MG63 (cell line): ENCODE measurements at regions not wholly inside any gene's neighbourhood (a gene's known extent, or its start where the extent isn't known, plus 50 kb on each side); places are given as distances from the start of the nearest gene placed in this dataset.

ENCODE experiments used
- DNase-seq: peaks from one replicate; pipeline ENCODE4 v3.0.0-alpha.2; 2020
- H3K27me3 ChIP-seq: fragments of 250-450 bp; sonication (Bioruptor Pico); 2 replicates; pipeline ENCODE4 v1.5.1; 2020; ENCODE audit warnings: mild to moderate bottlenecking, moderate library complexity
- H3K36me3 ChIP-seq: fragments of 250-450 bp; sonication (Bioruptor Pico); 2 replicates; pipeline ENCODE4 v1.5.1; 2020; ENCODE audit warnings: mild to moderate bottlenecking, moderate library complexity
- H3K4me3 ChIP-seq: fragments of 250-450 bp; sonication (Bioruptor Pico); 2 replicates; pipeline ENCODE4 v1.5.1; 2020; ENCODE audit warnings: mild to moderate bottlenecking, moderate library complexity
- H3K9me3 ChIP-seq: fragments of 250-450 bp; sonication (Bioruptor Pico); 2 replicates; pipeline ENCODE4 v1.5.1; 2020; ENCODE audit warnings: mild to moderate bottlenecking, moderate library complexity

- Histone ChIP-seq H3K36me3 (no peaks in the 10 kb centered on the region), H3K4me3 (no peak overlapping the region), H3K9me3 (no peaks in the 10 kb centered on the region), H3K27me3 (0 out of 2 replicates have a peak, but pooled peaks cover 2% of the 10 kb centered on the region)
- DNase-seq, result no peak
Observed at GRCh38 chr22:48863965-48864528, 963.6 kb downstream of the BRD1 start.

- no peak for DNase-seq
- no peaks in the 10 kb centered on the region for H3K9me3 ChIP-seq
Observed at GRCh38 chr22:48860557-48860956, 967.1 kb downstream of the BRD1 start.

GRCh38 chr22:48858856-48859255 lies 968.8 kb downstream of the BRD1 start:
- Histone ChIP-seq H3K9me3 (no peaks in the 10 kb centered on the region), H3K36me3 (no peaks in the 10 kb centered on the region), H3K27me3 (0 out of 2 replicates have a peak, but pooled peaks cover 2% of the 10 kb centered on the region), H3K4me3 (no peak overlapping the region)
- no peak for DNase-seq

More at GRCh38 chr22:48860557-48860956, 967.1 kb downstream of the BRD1 start:
- Histone ChIP-seq H3K4me3 (no peak overlapping the region), H3K36me3 (no peaks in the 10 kb centered on the region), H3K27me3 (0 out of 2 replicates have a peak, but pooled peaks cover 2% of the 10 kb centered on the region)

- Histone ChIP-seq H3K4me3 (no peak overlapping the region), H3K27me3 (0 out of 2 replicates have a peak, but pooled peaks cover 2% of the 10 kb centered on the region), H3K36me3 (no peaks in the 10 kb centered on the region), H3K9me3 (no peaks in the 10 kb centered on the region)
- DNase-seq, result no peak
Observed at GRCh38 chr22:48858121-48858520, 969.6 kb downstream of the BRD1 start.

GRCh38 chr22:48857202-48857805 lies 970.4 kb downstream of the BRD1 start:
- H3K9me3 ChIP-seq, result no peaks in the 10 kb centered on the region

GRCh38 chr22:48856308-48856615 lies 971.4 kb downstream of the BRD1 start:
- H3K27me3 ChIP-seq, result 0 out of 2 replicates have a peak, but pooled peaks cover 2% of the 10 kb centered on the region
- H3K4me3 ChIP-seq, result no peak overlapping the region
- no peak for DNase-seq
- no peaks in the 10 kb centered on the region for H3K9me3 ChIP-seq
- H3K36me3 ChIP-seq, result no peaks in the 10 kb centered on the region

More at GRCh38 chr22:48857202-48857805, 970.4 kb downstream of the BRD1 start:
- Histone ChIP-seq H3K36me3 (no peaks in the 10 kb centered on the region), H3K27me3 (0 out of 2 replicates have a peak, but pooled peaks cover 2% of the 10 kb centered on the region), H3K4me3 (no peak overlapping the region)
- no peak for DNase-seq

GRCh38 chr22:48855593-48856307 lies 971.9 kb downstream of the BRD1 start:
- H3K36me3 ChIP-seq, result no peaks in the 10 kb centered on the region
- no peak for DNase-seq
- no peaks in the 10 kb centered on the region for H3K9me3 ChIP-seq
- H3K4me3 ChIP-seq, result no peak overlapping the region
- no peaks in the 10 kb centered on the region for H3K27me3 ChIP-seq

- Histone ChIP-seq H3K36me3 (no peaks in the 10 kb centered on the region), H3K9me3 (no peaks in the 10 kb centered on the region)
Observed at GRCh38 chr22:48855013-48855412, 972.7 kb downstream of the BRD1 start.

GRCh38 chr22:48853627-48854240 lies 973.9 kb downstream of the BRD1 start:
- Histone ChIP-seq H3K27me3 (no peaks in the 10 kb centered on the region), H3K9me3 (no peaks in the 10 kb centered on the region), H3K36me3 (no peaks in the 10 kb centered on the region), H3K4me3 (no peak overlapping the region)
- no peak for DNase-seq

More at GRCh38 chr22:48855013-48855412, 972.7 kb downstream of the BRD1 start:
- H3K27me3 ChIP-seq, result no peaks in the 10 kb centered on the region
- DNase-seq, result no peak
- H3K4me3 ChIP-seq, result no peak overlapping the region

GRCh38 chr22:48851933-48852549 lies 975.6 kb downstream of the BRD1 start:
- DNase-seq, result no peak
- Histone ChIP-seq H3K36me3 (no peaks in the 10 kb centered on the region), H3K9me3 (no peaks in the 10 kb centered on the region), H3K27me3 (no peaks in the 10 kb centered on the region), H3K4me3 (no peak overlapping the region)

GRCh38 chr22:48850658-48851287 lies 976.9 kb downstream of the BRD1 start:
- Histone ChIP-seq H3K27me3 (no peaks in the 10 kb centered on the region), H3K36me3 (no peaks in the 10 kb centered on the region), H3K9me3 (no peaks in the 10 kb centered on the region), H3K4me3 (no peak overlapping the region)
- DNase-seq, result no peak

GRCh38 chr22:48849963-48850657 lies 977.6 kb downstream of the BRD1 start:
- DNase-seq, result no peak
- no peaks in the 10 kb centered on the region for H3K27me3 ChIP-seq
- H3K9me3 ChIP-seq, result no peaks in the 10 kb centered on the region
- no peak overlapping the region for H3K4me3 ChIP-seq
- H3K36me3 ChIP-seq, result no peaks in the 10 kb centered on the region

GRCh38 chr22:48849219-48849912 lies 978.3 kb downstream of the BRD1 start:
- Histone ChIP-seq H3K9me3 (no peaks in the 10 kb centered on the region), H3K36me3 (no peaks in the 10 kb centered on the region), H3K4me3 (no peak overlapping the region), H3K27me3 (no peaks in the 10 kb centered on the region)
- DNase-seq, result no peak

- no peak overlapping the region for H3K4me3 ChIP-seq
- H3K36me3 ChIP-seq, result no peaks in the 10 kb centered on the region
- no peaks in the 10 kb centered on the region for H3K27me3 ChIP-seq
- no peaks in the 10 kb centered on the region for H3K9me3 ChIP-seq
- no peak for DNase-seq
Observed at GRCh38 chr22:48846200-48846599, 981.5 kb downstream of the BRD1 start.

- H3K9me3 ChIP-seq, result no peaks in the 10 kb centered on the region
- H3K4me3 ChIP-seq, result no peak overlapping the region
- H3K27me3 ChIP-seq, result no peaks in the 10 kb centered on the region
- no peak for DNase-seq
- no peaks in the 10 kb centered on the region for H3K36me3 ChIP-seq
Observed at GRCh38 chr22:48845356-48845936, 982.2 kb downstream of the BRD1 start.
